ENCODE measurements at regions not wholly inside any gene's neighbourhood (a gene's known extent, or its start where the extent isn't known, plus 50 kb on each side); places are given as distances from the start of the nearest gene placed in this dataset.

- TF ChIP-seq CTCF (IDR thresholded peaks at IDR 0.05) (no peak), POLR2A (IDR thresholded peaks at IDR 0.05) (no peak)
Measured at GRCh38 chr6:165987483-165988301, 180.0 kb downstream of the TBXT start.
